DND-41 (cell line): ENCODE measurements at regions not wholly inside any gene's neighbourhood (a gene's known extent, or its start where the extent isn't known, plus 50 kb on each side); places are given as distances from the start of the nearest gene placed in this dataset.

Experiments used
- ATAC-seq: fragments of 200-7000 bp; cut with Tn5 transposase; 3 replicates; pipeline ENCODE4 v1.9.1; 2021; ENCODE audit warnings: low read depth; ENCODE audit not compliant: insufficient read depth
- DNase-seq: peaks from one replicate; pipeline ENCODE4 v3.0.0-alpha.2; 2020
- H2AFZ ChIP-seq: 2 replicates; pipeline ENCODE4 v1.6.0; 2012; ENCODE audit warnings: low read depth, low read length
- H3K27ac ChIP-seq: 2 replicates; pipeline ENCODE4 v1.5.1; 2012; ENCODE audit warnings: low read length, inconsistent platforms
- H3K27me3 ChIP-seq: fragments of 200-600 bp; sonication (generic); 2 replicates; pipeline ENCODE4 v1.6.0; 2012; ENCODE audit warnings: low read length, mild to moderate bottlenecking, inconsistent platforms; ENCODE audit not compliant: insufficient read depth, poor library complexity
- H3K36me3 ChIP-seq: 2 replicates; pipeline ENCODE4 v1.5.1; 2012; ENCODE audit warnings: low read length, inconsistent platforms; ENCODE audit not compliant: insufficient read depth
- H3K4me1 ChIP-seq: 2 replicates; pipeline ENCODE4 v1.5.1; 2012; ENCODE audit warnings: mild to moderate bottlenecking, low read length; ENCODE audit not compliant: insufficient read depth
- H3K4me2 ChIP-seq: 2 replicates; pipeline ENCODE4 v1.6.0; 2012; ENCODE audit warnings: mild to moderate bottlenecking, moderate library complexity, low read length, inconsistent platforms; ENCODE audit not compliant: insufficient read depth
- H3K4me3 ChIP-seq, 2 experiments: fragments of 200-600 bp in 1 of 2; shearing (Covaris generic) in 1 of 2; 2 replicates each; pipeline ENCODE4 v1.5.1; 2012 to 2016; ENCODE audit warnings: inconsistent platforms in 2 of 2, low read length in 2 of 2, mild to moderate bottlenecking in 2 of 2, low read depth in 1 of 2, moderate library complexity in 1 of 2
- H3K79me2 ChIP-seq: 2 replicates; pipeline ENCODE4 v1.6.0; 2012; ENCODE audit warnings: low read length, inconsistent platforms; ENCODE audit not compliant: insufficient read depth
- H3K9ac ChIP-seq: 2 replicates; pipeline ENCODE4 v1.6.0; 2012; ENCODE audit warnings: low read depth, mild to moderate bottlenecking, inconsistent platforms, low read length, moderate library complexity
- H3K9me3 ChIP-seq: 2 replicates; pipeline ENCODE4 v1.5.1; 2012; ENCODE audit warnings: low read length, moderate library complexity, mild to moderate bottlenecking, inconsistent platforms; ENCODE audit not compliant: insufficient read depth, severe bottlenecking
- H4K20me1 ChIP-seq: 2 replicates; pipeline ENCODE4 v1.6.0; 2012; ENCODE audit warnings: low read length; ENCODE audit not compliant: insufficient read depth
- CTCF ChIP-seq: IDR thresholded peaks from 2 replicates; pipeline ENCODE4 v1.5.1; 2012; ENCODE audit warnings: borderline replicate concordance, low read length, moderate library complexity, mild to moderate bottlenecking; ENCODE audit not compliant: poor library complexity, severe bottlenecking; ENCODE audit errors: extremely low read depth
- EZH2 ChIP-seq: IDR thresholded peaks from 3 replicates; pipeline ENCODE4 v1.6.1; 2012; ENCODE audit warnings: borderline replicate concordance, low read depth, mild to moderate bottlenecking, moderate library complexity, low read length, inconsistent platforms; ENCODE audit not compliant: severe bottlenecking

DNA sequence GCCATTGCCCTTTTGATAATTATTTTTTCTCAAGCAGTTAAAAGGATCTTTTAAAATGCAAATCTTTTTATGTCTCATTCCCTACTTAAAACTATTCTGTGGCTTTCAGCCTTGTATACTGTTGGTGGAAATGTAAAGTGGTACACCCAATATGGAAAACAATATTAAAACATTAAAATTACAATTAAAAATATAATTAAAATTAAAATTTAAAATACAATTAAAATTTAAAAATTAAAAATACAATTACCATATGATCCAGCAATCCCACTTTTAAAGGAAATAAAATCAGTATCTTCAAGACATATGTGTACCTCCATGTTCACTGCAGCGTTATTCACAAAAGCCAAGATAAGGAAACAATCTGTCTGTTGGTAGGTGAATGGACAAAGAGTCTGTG, 340.8 kb upstream of the TOM1L1 start:
- DNase-seq (no peak), ATAC-seq (no peak)
- H3K27me3 ChIP-seq = no peaks in the 10 kb centered on the region
- TF ChIP-seq CTCF (no peak), EZH2 (no peak)
- H3K4me1 ChIP-seq = no peaks in the 10 kb centered on the region
- H3K9me3 ChIP-seq = no peaks in the 10 kb centered on the region
- no peak overlapping the region for H3K27ac ChIP-seq
- no peak overlapping the region for H3K4me2 ChIP-seq
- H2AFZ ChIP-seq = no peak overlapping the region
- no peaks in the 10 kb centered on the region for H4K20me1 ChIP-seq
- H3K79me2 ChIP-seq = no peaks in the 10 kb centered on the region
- no peaks in the 10 kb centered on the region for H3K36me3 ChIP-seq
- no peak overlapping the region for H3K4me3 ChIP-seq
- no peak overlapping the region for H3K9ac ChIP-seq

DNA sequence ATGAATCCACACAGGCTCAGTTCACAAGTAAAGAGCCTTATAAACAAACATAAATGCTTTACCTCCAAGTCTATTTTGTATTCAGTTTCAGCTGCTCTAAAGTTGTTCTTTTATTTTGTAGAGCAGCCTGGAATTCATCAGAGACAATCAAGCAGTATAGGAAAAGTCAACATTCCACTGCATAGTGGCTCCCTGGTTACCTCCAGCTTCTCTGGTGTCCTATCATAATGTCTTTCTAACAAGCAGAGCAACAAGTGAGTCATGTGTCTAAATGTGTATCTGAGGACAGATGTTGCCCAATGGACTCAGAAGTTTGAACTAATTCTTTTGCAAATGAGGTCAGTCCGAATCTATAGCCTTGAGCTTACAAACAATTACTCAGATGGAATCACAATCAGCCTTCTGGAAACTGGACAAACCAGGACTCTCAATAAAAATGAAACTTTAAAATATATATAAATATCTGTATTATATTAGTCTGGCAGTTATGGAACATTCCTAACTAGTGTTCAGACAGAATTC, 292.0 kb upstream of the TOM1L1 start:
- Histone ChIP-seq H3K36me3 (no peaks in the 10 kb centered on the region), H3K4me1 (no peaks in the 10 kb centered on the region), H2AFZ (no peak overlapping the region), H3K27ac (no peak overlapping the region), H3K4me3 (no peak overlapping the region), H3K9ac (no peak overlapping the region), H3K9me3 (peaks cover 9% of the 10 kb centered on the region), H3K4me2 (no peak overlapping the region), H3K27me3 (no peaks in the 10 kb centered on the region), H4K20me1 (no peaks in the 10 kb centered on the region), H3K79me2 (no peaks in the 10 kb centered on the region)
- DNase-seq (no peak), ATAC-seq (no peak)
- TF ChIP-seq CTCF = no peak
- TF ChIP-seq EZH2 = no peak

GRCh38 chr17:54620399-54620978, 280.2 kb upstream of the TOM1L1 start:
- TF ChIP-seq CTCF (no peak), EZH2 (no peak)

More at GRCh38 chr17:54620399-54620978, 280.2 kb upstream of the TOM1L1 start:
- H3K9me3 ChIP-seq = no peaks in the 10 kb centered on the region
- no peak overlapping the region for H2AFZ ChIP-seq
- no peaks in the 10 kb centered on the region for H3K36me3 ChIP-seq
- H3K79me2 ChIP-seq = no peaks in the 10 kb centered on the region
- no peak overlapping the region for H3K4me3 ChIP-seq
- ATAC-seq (no peak), DNase-seq (no peak)
- no peak overlapping the region for H3K4me2 ChIP-seq
- no peak overlapping the region for H3K27ac ChIP-seq
- H3K9ac ChIP-seq = no peak overlapping the region
- no peaks in the 10 kb centered on the region for H3K4me1 ChIP-seq
- no peaks in the 10 kb centered on the region for H3K27me3 ChIP-seq
- no peaks in the 10 kb centered on the region for H4K20me1 ChIP-seq
